HepG2 (cell line): ENCODE measurements at regions not wholly inside any gene's neighbourhood (a gene's known extent, or its start where the extent isn't known, plus 50 kb on each side); places are given as distances from the start of the nearest gene placed in this dataset.

Experiments used
- ATAC-seq: fragments of 200-7000 bp; cut with Tn5 transposase; 3 replicates; pipeline ENCODE4 v1.9.1; 2020; ENCODE audit warnings: mild to moderate bottlenecking, moderate library complexity
- BruUV-seq: library from RNA; stranded (reverse); fragments of 400-500 nt; replicated peaks from 2 replicates; lab custom pipeline; 2021; lab: Mats Ljungman, UMichigan
- CTCF ChIA-PET: fragments of 300-600 bp; formaldehyde crosslinking; extraction: SDS; loops from one replicate; lab custom pipeline; 2021; ENCODE audit warnings: low total read pairs, inconsistent platforms, low intra/inter-chr PET ratio; lab: Yijun Ruan, JAX
- POLR2A ChIA-PET: fragments of 350-600 bp; sonication (Branson Sonifier 250); formaldehyde crosslinking; loops from one replicate; lab custom pipeline; 2020; ENCODE audit warnings: antibody characterized with exemption, inconsistent platforms; lab: Yijun Ruan, JAX
- DNase-seq: peaks from one replicate; pipeline ENCODE4 v3.0.0-alpha.2; 2015; ENCODE audit warnings: low spot score
- FAIRE-seq: peaks from 3 replicates; lab custom pipeline; 2011; peaks lifted over from hg19 to GRCh38; lab: Jason Lieb, UNC
- H2AFZ ChIP-seq: one replicate; pipeline ENCODE4 v1.6.1; 2011; ENCODE audit warnings: low read length, inconsistent platforms
- H3K27ac ChIP-seq: fragments of 300-600 bp; 3 replicates; pipeline ENCODE4 v1.8.0; 2011; ENCODE audit warnings: mixed run types, mild to moderate bottlenecking, mixed read lengths, low read length, inconsistent platforms; ENCODE audit not compliant: insufficient read depth; ENCODE audit errors: extremely low read length
- H3K27me3 ChIP-seq, 2 experiments: fragments of 200-600 bp in 1 of 2; 2 replicates in 1 of 2; 3 replicates in 1 of 2; pipeline versions ENCODE4 v1.6.0 to v1.8.0; 2011; ENCODE audit warnings: low read length in 2 of 2, mild to moderate bottlenecking in 2 of 2, moderate library complexity in 2 of 2, inconsistent platforms in 1 of 2; ENCODE audit not compliant: insufficient read depth in 2 of 2, control insufficient read depth in 1 of 2
- H3K36me3 ChIP-seq, 2 experiments: fragments of 200-600 bp in 1 of 2; replicated peaks in 1 of 2; 2 replicates in 1 of 2; 3 replicates in 1 of 2; pipeline versions ENCODE4 v1.5.1 to v1.8.0; 2011; ENCODE audit warnings: low read length in 2 of 2, inconsistent platforms in 1 of 2; ENCODE audit not compliant: insufficient read depth in 2 of 2, control insufficient read depth in 1 of 2
- H3K4me1 ChIP-seq: 2 replicates; pipeline ENCODE4 v1.5.1; 2012; ENCODE audit warnings: low read length, inconsistent platforms; ENCODE audit not compliant: insufficient read depth
- H3K4me2 ChIP-seq: 2 replicates; pipeline ENCODE4 v1.6.0; 2011; ENCODE audit warnings: low read depth, low read length, inconsistent platforms
- H3K4me3 ChIP-seq, 3 experiments: fragments of 200-600 bp in 1 of 3; sonication (generic), shearing (Covaris generic) in 1 of 3; replicated peaks in 1 of 3; 2 replicates each; pipeline ENCODE4 v1.5.1; 2011 to 2016; ENCODE audit warnings: low read length in 3 of 3, inconsistent platforms in 2 of 3, low read depth in 2 of 3, mild to moderate bottlenecking in 2 of 3, control low read depth in 1 of 3, mixed read lengths in 1 of 3; ENCODE audit not compliant: insufficient read depth in 1 of 3
- H3K79me2 ChIP-seq: one replicate; pipeline ENCODE4 v1.6.1; 2011; ENCODE audit warnings: low read length, inconsistent platforms; ENCODE audit not compliant: insufficient read depth
- H3K9ac ChIP-seq: 2 replicates; pipeline ENCODE4 v1.6.0; 2011; ENCODE audit warnings: mild to moderate bottlenecking, low read depth, low read length, inconsistent platforms; ENCODE audit not compliant: insufficient read depth
- H3K9me3 ChIP-seq: 2 replicates; pipeline ENCODE4 v1.5.1; 2012; ENCODE audit warnings: mild to moderate bottlenecking, low read length
- H4K20me1 ChIP-seq: 2 replicates; pipeline ENCODE4 v1.6.0; 2011; ENCODE audit warnings: inconsistent platforms, mild to moderate bottlenecking, low read length, moderate library complexity; ENCODE audit not compliant: insufficient read depth
- CEBPB ChIP-seq: IDR thresholded peaks from 2 replicates; pipeline ENCODE4 v1.6.1; 2011; ENCODE audit warnings: low read depth, low read length, improper control_type of control experiment, borderline replicate concordance
- DDIT3 ChIP-seq: sonication (generic); formaldehyde crosslinking; IDR thresholded peaks from 2 replicates; pipeline ENCODE4 v1.4.0; 2020; ENCODE audit warnings: mild to moderate bottlenecking, missing genetic modification reagents
- ERF ChIP-seq: IDR thresholded peaks from 2 replicates; pipeline ENCODE4 v1.6.1; 2018; ENCODE audit warnings: missing biosample characterization, missing genetic modification reagents
- HDAC1 ChIP-seq: sonication (generic); formaldehyde crosslinking; IDR thresholded peaks from 2 replicates; pipeline ENCODE4 v1.5.1; 2020; ENCODE audit warnings: mild to moderate bottlenecking, missing genetic modification reagents
- KLF16 ChIP-seq, 2 experiments: sonication (generic) in 1 of 2; formaldehyde crosslinking in 1 of 2; IDR thresholded peaks; 2 replicates each; pipeline versions ENCODE4 v1.6.1 to v1.8.0; 2016 to 2023; ENCODE audit warnings: missing genetic modification reagents in 2 of 2, missing compliant biosample characterization in 1 of 2
- NCOA1 ChIP-seq: sonication (generic); formaldehyde crosslinking; IDR thresholded peaks from 2 replicates; pipeline ENCODE4 v1.9.0; 2021; ENCODE audit warnings: missing genetic modification reagents
- POGK ChIP-seq: sonication (generic); formaldehyde crosslinking; conservative IDR thresholded peaks from 2 replicates; pipeline ENCODE4 v1.8.0; 2022; ENCODE audit warnings: mild to moderate bottlenecking, moderate library complexity, missing genetic modification reagents
- RBFOX2 ChIP-seq: fragments of 200-400 bp; formaldehyde crosslinking; IDR thresholded peaks from 2 replicates; pipeline ENCODE4 v1.6.1; 2017; ENCODE audit warnings: low read depth, mild to moderate bottlenecking, low read length
- ZNF317 ChIP-seq: sonication (generic); formaldehyde crosslinking; IDR thresholded peaks from 2 replicates; pipeline ENCODE4 v1.5.0; 2020; ENCODE audit warnings: mild to moderate bottlenecking, missing genetic modification reagents
- ZNF33A ChIP-seq: sonication (generic); formaldehyde crosslinking; IDR thresholded peaks from 2 replicates; pipeline ENCODE4 v1.5.1; 2020; ENCODE audit warnings: missing genetic modification reagents, mild to moderate bottlenecking, moderate library complexity, borderline replicate concordance
- WGBS: methylation state at CpG from one replicate; pipeline ENCODE4 v1.1.6; 2017; ENCODE audit warnings: low lambda C conversion rate; 5-methylcytosine and 5-hydroxymethylcytosine counted together
- in situ Hi-C: cut with HindIII; loops from 2 replicates; pipeline ENCODE4 v1.10.0; 2017; ENCODE audit warnings: low pct_unique_long_range_greater_than_20kb; ENCODE audit not compliant: extremely low pct_ligation_motif_present
- intact Hi-C: fragments of 100-400 bp; cut with micrococcal nuclease; formaldehyde crosslinking; loops from one replicate; pipeline ENCODE4 v1.10.0; 2022; ENCODE audit not compliant: unreplicated experiment

DNA sequence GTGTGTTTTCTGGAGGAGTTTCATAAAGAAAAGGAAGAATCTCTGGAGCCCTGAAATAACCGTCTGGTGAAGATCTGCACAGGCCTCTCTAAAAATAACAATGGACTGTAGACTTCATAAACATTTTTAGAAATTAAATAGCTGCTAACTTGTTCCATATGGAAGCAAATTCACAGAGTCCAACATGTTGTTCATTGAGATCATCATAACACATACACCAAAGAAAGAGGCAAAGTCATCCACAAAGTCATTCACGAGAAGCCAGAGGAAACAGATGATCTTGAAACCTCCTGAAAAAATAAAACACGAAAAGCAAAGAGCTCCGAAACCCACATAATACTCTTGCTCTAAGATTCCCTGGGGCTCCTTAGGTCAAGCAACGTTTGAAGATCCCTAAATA, 347.8 kb downstream of the EFNA5 start:
- Histone ChIP-seq H3K9ac (no peak overlapping the region), H3K79me2 (no peaks in the 10 kb centered on the region), H3K4me1 (no peaks in the 10 kb centered on the region), H3K9me3 (no peaks in the 10 kb centered on the region), H3K36me3 (no peaks in the 10 kb centered on the region), H4K20me1 (no peaks in the 10 kb centered on the region), H3K4me3 (no peak overlapping the region), H2AFZ (no peak overlapping the region), H3K27ac (no peak overlapping the region), H3K27me3 (no peaks in the 10 kb centered on the region), H3K4me2 (no peak overlapping the region)
- POLR2A ChIA-PET = no interaction called here
- DNase-seq = no peak
- no peak for FAIRE-seq
- BruUV-seq = no TSS peak
- in situ Hi-C loops (no loop called here), intact Hi-C loops (no loop called here)
- 1% methylated on average over 5 of the region's 5 CpGs for WGBS
- no peak for ATAC-seq
- TF ChIP-seq RBFOX2 (no peak), ERF (CRISPR knock-in tag) (no peak), NCOA1 (CRISPR knock-in tag) (no peak), POGK (CRISPR knock-in tag) (no peak), DDIT3 (CRISPR knock-in tag) (no peak), KLF16 (CRISPR knock-in tag; IDR thresholded peaks at IDR 0.05) (no peak), HDAC1 (no peak), ZNF317 (CRISPR knock-in tag) (no peak)
- CTCF ChIA-PET = no interaction called here

DNA sequence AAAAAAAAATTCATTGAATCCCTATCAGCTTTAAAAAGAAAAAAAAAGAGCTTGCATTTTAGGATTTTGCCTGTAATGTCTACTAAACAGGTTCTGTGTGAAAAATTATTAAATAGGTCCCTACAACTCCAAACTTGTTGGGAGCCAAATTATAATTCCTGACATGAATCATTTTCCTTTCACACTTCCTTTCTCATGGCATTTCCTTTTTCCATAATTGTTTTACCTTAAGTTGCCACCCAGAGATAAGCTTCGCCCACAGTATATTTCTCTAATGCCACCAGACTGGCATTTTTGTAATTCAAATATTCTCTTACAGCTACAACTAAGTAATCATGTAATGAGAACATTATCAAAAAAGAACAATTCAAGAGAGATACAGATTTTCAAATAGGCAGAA, 348.8 kb downstream of the EFNA5 start:
- in situ Hi-C loops = no loop called here
- no peak for FAIRE-seq
- Histone ChIP-seq H3K4me1 (no peaks in the 10 kb centered on the region), H3K79me2 (no peaks in the 10 kb centered on the region), H3K27me3 (no peaks in the 10 kb centered on the region), H3K9ac (no peak overlapping the region), H3K9me3 (no peaks in the 10 kb centered on the region), H4K20me1 (no peaks in the 10 kb centered on the region), H2AFZ (no peak overlapping the region), H3K36me3 (no peaks in the 10 kb centered on the region), H3K27ac (no peak overlapping the region), H3K4me3 (no peak overlapping the region), H3K4me2 (no peak overlapping the region)
- no peak for ATAC-seq
- WGBS = 6% methylated on average over 1 of the region's 1 CpG
- DNase-seq = no peak
- TF ChIP-seq CEBPB = no peak
- no peak for TF ChIP-seq ZNF33A (CRISPR knock-in tag)
- ChIA-PET CTCF (no interaction called here), POLR2A (no interaction called here)
- BruUV-seq = no TSS peak
- intact Hi-C loops = no loop called here
